ENCODE measurements at regions not wholly inside any gene's neighbourhood (a gene's known extent, or its start where the extent isn't known, plus 50 kb on each side); places are given as distances from the start of the nearest gene placed in this dataset.

DNA sequence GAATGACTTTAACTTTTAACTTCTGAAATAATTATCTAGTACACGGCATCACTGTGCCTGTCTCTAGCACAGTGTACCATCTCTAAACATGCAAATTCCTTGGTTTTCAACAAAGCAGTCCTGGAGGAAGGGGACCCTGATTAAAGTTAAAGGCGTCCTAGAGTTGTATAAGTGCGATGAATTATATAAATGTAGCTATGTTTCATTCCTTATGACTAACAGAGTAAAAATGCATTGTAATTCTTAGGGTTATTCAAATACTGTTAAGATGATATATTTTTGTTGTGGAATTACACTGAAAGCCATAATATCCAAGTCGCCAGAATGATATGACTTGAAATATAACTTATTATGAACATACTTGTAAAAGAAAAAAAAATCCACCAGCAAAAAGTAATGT, 544.9 kb upstream of the LINC00305 start:
- dilution Hi-C loops (cut with MboI; ENCODE audit: extremely low pct_ligation_motif_present, low sequenced_read_pairs) = no loop called here
- H3K27ac ChIP-seq (ENCODE audit: control insufficient read depth, insufficient read depth, low read length) = no peak overlapping the region
- H3K4me3 ChIP-seq (ENCODE audit: control insufficient read depth in 2 of 3, extremely low read depth in 1 of 3, insufficient read depth in 2 of 3, low read depth in 1 of 3, low read length in 3 of 3) = no peak overlapping the region
- H3K9me1 ChIP-seq (ENCODE audit: control insufficient read depth, extremely low read depth, insufficient read depth, low read length) = no peaks in the 10 kb centered on the region
- H3K9ac ChIP-seq (ENCODE audit: control insufficient read depth, extremely low read depth, insufficient read depth, low read length) = no peak overlapping the region
- H3K27me3 ChIP-seq (ENCODE audit: control insufficient read depth, extremely low read depth, insufficient read depth, low read length) = no peaks in the 10 kb centered on the region
- FAIRE-seq (no peak), DNase-seq (ENCODE audit: low read depth, low spot score) (no peak)
- no peak overlapping the region for H2AFZ ChIP-seq (ENCODE audit: control insufficient read depth, low read length)
- H3K79me2 ChIP-seq (ENCODE audit: control insufficient read depth, insufficient read depth, low read length) = no peaks in the 10 kb centered on the region
- no peaks in the 10 kb centered on the region for H4K20me1 ChIP-seq (ENCODE audit: control insufficient read depth, extremely low read depth, insufficient read depth, low read length)
- peaks cover 2% of the 10 kb centered on the region for H3K9me3 ChIP-seq (ENCODE audit: control insufficient read depth, low read depth, low read length)
- TF ChIP-seq, protein P1, sequence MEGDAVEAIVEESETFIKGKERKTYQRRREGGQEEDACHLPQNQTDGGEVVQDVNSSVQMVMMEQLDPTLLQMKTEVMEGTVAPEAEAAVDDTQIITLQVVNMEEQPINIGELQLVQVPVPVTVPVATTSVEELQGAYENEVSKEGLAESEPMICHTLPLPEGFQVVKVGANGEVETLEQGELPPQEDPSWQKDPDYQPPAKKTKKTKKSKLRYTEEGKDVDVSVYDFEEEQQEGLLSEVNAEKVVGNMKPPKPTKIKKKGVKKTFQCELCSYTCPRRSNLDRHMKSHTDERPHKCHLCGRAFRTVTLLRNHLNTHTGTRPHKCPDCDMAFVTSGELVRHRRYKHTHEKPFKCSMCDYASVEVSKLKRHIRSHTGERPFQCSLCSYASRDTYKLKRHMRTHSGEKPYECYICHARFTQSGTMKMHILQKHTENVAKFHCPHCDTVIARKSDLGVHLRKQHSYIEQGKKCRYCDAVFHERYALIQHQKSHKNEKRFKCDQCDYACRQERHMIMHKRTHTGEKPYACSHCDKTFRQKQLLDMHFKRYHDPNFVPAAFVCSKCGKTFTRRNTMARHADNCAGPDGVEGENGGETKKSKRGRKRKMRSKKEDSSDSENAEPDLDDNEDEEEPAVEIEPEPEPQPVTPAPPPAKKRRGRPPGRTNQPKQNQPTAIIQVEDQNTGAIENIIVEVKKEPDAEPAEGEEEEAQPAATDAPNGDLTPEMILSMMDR (optimal IDR thresholded peaks at IDR 0.05 in 1 of 3, IDR thresholded peaks at IDR 0.05 in 1 of 3, conservative IDR thresholded peaks at IDR 0.05 in 1 of 3; ENCODE audit: extremely low read depth in 1 of 3, insufficient read depth in 2 of 3, low read length in 3 of 3) = no peak
- TF ChIP-seq EZH2 (IDR thresholded peaks at IDR 0.05; ENCODE audit: low read length) = no peak
- H3K4me2 ChIP-seq (ENCODE audit: control insufficient read depth, extremely low read depth, insufficient read depth, low read depth, low read length) = no peak overlapping the region
- no peaks in the 10 kb centered on the region for H3K4me1 ChIP-seq (ENCODE audit: control insufficient read depth, extremely low read depth, insufficient read depth, low read length)
- no peaks in the 10 kb centered on the region for H3K36me3 ChIP-seq (ENCODE audit: control insufficient read depth in 2 of 2, extremely low read depth in 1 of 2, insufficient read depth in 2 of 2, low read length in 2 of 2)

DNA sequence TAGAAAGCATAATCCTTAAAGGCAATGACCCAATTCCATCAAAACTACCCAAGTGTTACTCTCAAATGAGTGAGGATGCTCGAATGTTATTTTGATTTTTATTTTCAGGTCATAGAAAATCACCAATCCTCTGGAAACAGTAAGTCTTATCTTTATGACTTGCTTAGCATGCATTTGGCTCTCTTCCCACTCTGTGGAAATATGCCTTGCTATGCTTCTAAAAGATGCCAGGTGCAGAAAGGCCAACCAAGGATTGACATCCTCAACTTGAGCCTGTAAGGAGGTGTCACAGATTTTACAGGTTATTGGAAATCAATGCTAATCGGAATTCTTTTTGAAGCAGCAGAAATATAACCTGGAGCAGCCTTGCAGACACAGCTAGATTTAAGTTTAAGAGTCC, 543.9 kb upstream of the LINC00305 start:
- no peak overlapping the region for H3K9ac ChIP-seq (ENCODE audit: control insufficient read depth, extremely low read depth, insufficient read depth, low read length)
- no peaks in the 10 kb centered on the region for H3K79me2 ChIP-seq (ENCODE audit: control insufficient read depth, insufficient read depth, low read length)
- no peaks in the 10 kb centered on the region for H3K36me3 ChIP-seq (ENCODE audit: control insufficient read depth in 2 of 2, extremely low read depth in 1 of 2, insufficient read depth in 2 of 2, low read length in 2 of 2)
- H3K4me1 ChIP-seq (ENCODE audit: control insufficient read depth, extremely low read depth, insufficient read depth, low read length) = no peaks in the 10 kb centered on the region
- no peak overlapping the region for H2AFZ ChIP-seq (ENCODE audit: control insufficient read depth, low read length)
- no peak overlapping the region for H3K4me3 ChIP-seq (ENCODE audit: control insufficient read depth in 2 of 3, extremely low read depth in 1 of 3, insufficient read depth in 2 of 3, low read depth in 1 of 3, low read length in 3 of 3)
- no peak for DNase-seq (ENCODE audit: low read depth, low spot score)
- no peaks in the 10 kb centered on the region for H3K9me1 ChIP-seq (ENCODE audit: control insufficient read depth, extremely low read depth, insufficient read depth, low read length)
- TF ChIP-seq, protein P1 (optimal IDR thresholded peaks at IDR 0.05 in 1 of 3, IDR thresholded peaks at IDR 0.05 in 1 of 3, conservative IDR thresholded peaks at IDR 0.05 in 1 of 3; ENCODE audit: extremely low read depth in 1 of 3, insufficient read depth in 2 of 3, low read length in 3 of 3) = no peak
- no peak for TF ChIP-seq EZH2 (IDR thresholded peaks at IDR 0.05; ENCODE audit: low read length)
- peaks cover 2% of the 10 kb centered on the region for H3K9me3 ChIP-seq (ENCODE audit: control insufficient read depth, low read depth, low read length)
- no peaks in the 10 kb centered on the region for H3K27me3 ChIP-seq (ENCODE audit: control insufficient read depth, extremely low read depth, insufficient read depth, low read length)
- no peak overlapping the region for H3K4me2 ChIP-seq (ENCODE audit: control insufficient read depth, extremely low read depth, insufficient read depth, low read depth, low read length)
- no peak for FAIRE-seq
- H4K20me1 ChIP-seq (ENCODE audit: control insufficient read depth, extremely low read depth, insufficient read depth, low read length) = no peaks in the 10 kb centered on the region
- no peak overlapping the region for H3K27ac ChIP-seq (ENCODE audit: control insufficient read depth, insufficient read depth, low read length)
- dilution Hi-C loops (cut with MboI; ENCODE audit: extremely low pct_ligation_motif_present, low sequenced_read_pairs) = no loop called here

All from keratinocyte (primary cell).